ENCODE measurements at regions not wholly inside any gene's neighbourhood (a gene's known extent, or its start where the extent isn't known, plus 50 kb on each side); places are given as distances from the start of the nearest gene placed in this dataset.

- no peak for DNase-seq (ENCODE audit: low spot score)
- Histone ChIP-seq H3K27ac (ENCODE audit: extremely low read length, insufficient read depth, low read length) (no peak overlapping the region), H3K4me1 (ENCODE audit: insufficient read depth, low read length) (no peaks in the 10 kb centered on the region), H3K9ac (ENCODE audit: insufficient read depth, low read depth, low read length) (no peak overlapping the region), H3K79me2 (ENCODE audit: insufficient read depth, low read length) (no peaks in the 10 kb centered on the region), H2AFZ (ENCODE audit: low read length) (no peak overlapping the region), H3K4me2 (ENCODE audit: low read depth, low read length) (no peak overlapping the region), H3K4me3 (replicated peaks in 1 of 3; ENCODE audit: insufficient read depth in 1 of 3, low read depth in 2 of 3, low read length in 3 of 3) (no peak overlapping the region), H3K36me3 (replicated peaks in 1 of 2; ENCODE audit: control insufficient read depth in 1 of 2, insufficient read depth in 2 of 2, low read length in 2 of 2) (no peaks in the 10 kb centered on the region), H4K20me1 (ENCODE audit: insufficient read depth, low read length) (no peaks in the 10 kb centered on the region), H3K9me3 (ENCODE audit: low read length) (no peaks in the 10 kb centered on the region), H3K27me3 (ENCODE audit: control insufficient read depth in 1 of 2, insufficient read depth in 2 of 2, low read length in 2 of 2) (no peaks in the 10 kb centered on the region)
- ATAC-seq, result no peak
- ChIA-PET POLR2A (no interaction called here), CTCF (ENCODE audit: low intra/inter-chr PET ratio, low total read pairs) (no interaction called here)
- FAIRE-seq, result no peak
- no TSS peak for BruUV-seq (replicated peaks)
- in situ Hi-C loops (cut with HindIII; ENCODE audit: extremely low pct_ligation_motif_present, low pct_unique_long_range_greater_than_20kb), result no loop called here
- intact Hi-C loops (cut with micrococcal nuclease; ENCODE audit: unreplicated experiment), result no loop called here
- TF ChIP-seq ATAD3A (CRISPR knock-in tag; IDR thresholded peaks at IDR 0.05) (no peak), ZNF101 (CRISPR knock-in tag; IDR thresholded peaks at IDR 0.05; ENCODE audit: borderline replicate concordance, low read depth) (no peak), ZNF766 (CRISPR knock-in tag; IDR thresholded peaks at IDR 0.05; ENCODE audit: borderline replicate concordance) (no peak), PHF8 (CRISPR knock-in tag; IDR thresholded peaks at IDR 0.05) (no peak), SMC3 (IDR thresholded peaks at IDR 0.05; ENCODE audit: low read length) (no peak), XRCC5 (optimal IDR thresholded peaks at IDR 0.05; ENCODE audit: low read length) (no peak), ZBTB38 (CRISPR knock-in tag; IDR thresholded peaks at IDR 0.05) (no peak), ZC3H4 (CRISPR knock-in tag; IDR thresholded peaks at IDR 0.05; ENCODE audit: borderline replicate concordance) (no peak), ZBTB21 (CRISPR knock-in tag; IDR thresholded peaks at IDR 0.05) (no peak), AHDC1 (CRISPR knock-in tag; IDR thresholded peaks at IDR 0.05; ENCODE audit: borderline replicate concordance) (no peak), TCF12 (IDR thresholded peaks at IDR 0.05) (no peak), TCF12 (CRISPR knock-in tag; IDR thresholded peaks at IDR 0.05) (no peak), ZNF441 (CRISPR knock-in tag; IDR thresholded peaks at IDR 0.05; ENCODE audit: borderline replicate concordance) (no peak), IRF2 (CRISPR knock-in tag; IDR thresholded peaks at IDR 0.05) (no peak)
- TF ChIP-seq, protein P1, sequence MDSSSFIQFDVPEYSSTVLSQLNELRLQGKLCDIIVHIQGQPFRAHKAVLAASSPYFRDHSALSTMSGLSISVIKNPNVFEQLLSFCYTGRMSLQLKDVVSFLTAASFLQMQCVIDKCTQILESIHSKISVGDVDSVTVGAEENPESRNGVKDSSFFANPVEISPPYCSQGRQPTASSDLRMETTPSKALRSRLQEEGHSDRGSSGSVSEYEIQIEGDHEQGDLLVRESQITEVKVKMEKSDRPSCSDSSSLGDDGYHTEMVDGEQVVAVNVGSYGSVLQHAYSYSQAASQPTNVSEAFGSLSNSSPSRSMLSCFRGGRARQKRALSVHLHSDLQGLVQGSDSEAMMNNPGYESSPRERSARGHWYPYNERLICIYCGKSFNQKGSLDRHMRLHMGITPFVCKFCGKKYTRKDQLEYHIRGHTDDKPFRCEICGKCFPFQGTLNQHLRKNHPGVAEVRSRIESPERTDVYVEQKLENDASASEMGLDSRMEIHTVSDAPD (CRISPR knock-in tag; IDR thresholded peaks at IDR 0.05), result no peak
- TF ChIP-seq, protein P2, sequence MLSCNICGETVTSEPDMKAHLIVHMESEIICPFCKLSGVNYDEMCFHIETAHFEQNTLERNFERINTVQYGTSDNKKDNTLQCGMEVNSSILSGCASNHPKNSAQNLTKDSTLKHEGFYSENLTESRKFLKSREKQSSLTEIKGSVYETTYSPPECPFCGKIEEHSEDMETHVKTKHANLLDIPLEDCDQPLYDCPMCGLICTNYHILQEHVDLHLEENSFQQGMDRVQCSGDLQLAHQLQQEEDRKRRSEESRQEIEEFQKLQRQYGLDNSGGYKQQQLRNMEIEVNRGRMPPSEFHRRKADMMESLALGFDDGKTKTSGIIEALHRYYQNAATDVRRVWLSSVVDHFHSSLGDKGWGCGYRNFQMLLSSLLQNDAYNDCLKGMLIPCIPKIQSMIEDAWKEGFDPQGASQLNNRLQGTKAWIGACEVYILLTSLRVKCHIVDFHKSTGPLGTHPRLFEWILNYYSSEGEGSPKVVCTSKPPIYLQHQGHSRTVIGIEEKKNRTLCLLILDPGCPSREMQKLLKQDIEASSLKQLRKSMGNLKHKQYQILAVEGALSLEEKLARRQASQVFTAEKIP (CRISPR knock-in tag; IDR thresholded peaks at IDR 0.05; ENCODE audit: borderline replicate concordance), result no peak
Measured at GRCh38 chr6:76592566-76592965, 520.1 kb upstream of the IMPG1 start.

Measured in HepG2 (cell line).